GM13977 (cell line): ENCODE measurements at regions not wholly inside any gene's neighbourhood (a gene's known extent, or its start where the extent isn't known, plus 50 kb on each side); places are given as distances from the start of the nearest gene placed in this dataset.
"Not testable (repeated sequence)": the region's sequence is repeated elsewhere in the genome, so short reads cannot be mapped to it uniquely, and the experiment has no call there.

Source experiments
- DNase-seq: peaks from one replicate; pipeline ENCODE4 v3.0.0; 2012; ENCODE audit warnings: low spot score
- in situ Hi-C: fragments of 300-500 bp; cut with MboI; formaldehyde crosslinking; loops from one replicate; pipeline ENCODE4 v1.12.0; 2022; ENCODE audit warnings: low sequenced_read_pairs, low pct_unique_long_range_greater_than_20kb, mixed read lengths, inconsistent platforms; ENCODE audit not compliant: unreplicated experiment
- TF ChIP-seq, protein P1 (sequence below): IDR thresholded peaks from 2 replicates; pipeline ENCODE4 v1.5.1; 2012; ENCODE audit warnings: mild to moderate bottlenecking, control low read depth; ENCODE audit not compliant: insufficient read depth; ENCODE audit errors: extremely low read depth, missing control alignments

DNA sequence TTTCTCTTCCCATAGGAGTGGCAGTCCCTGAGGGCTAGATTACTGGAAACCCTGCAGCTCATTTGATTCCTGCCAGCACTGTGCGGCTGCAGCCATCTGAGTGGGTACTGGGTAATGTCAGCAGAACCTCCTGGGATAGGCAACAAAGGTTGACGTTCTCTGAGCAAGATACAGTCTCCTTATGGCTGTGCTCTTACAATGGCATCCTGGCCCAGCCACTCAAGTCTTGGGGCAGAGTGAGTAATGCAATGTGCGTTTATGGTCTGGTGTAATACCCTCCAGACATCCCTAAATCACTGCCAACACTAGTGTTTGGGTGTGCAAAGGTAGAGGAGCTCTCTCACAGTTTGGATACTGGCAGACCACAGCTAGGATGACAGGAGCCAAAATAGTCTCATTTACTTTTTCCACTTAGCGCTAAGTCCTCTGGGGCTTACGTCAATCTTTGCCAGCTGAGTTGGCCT, 775.8 kb downstream of the ZNF385D start:
- in situ Hi-C loops = no loop called here
- DNase-seq = no peak
- TF ChIP-seq, protein P1, sequence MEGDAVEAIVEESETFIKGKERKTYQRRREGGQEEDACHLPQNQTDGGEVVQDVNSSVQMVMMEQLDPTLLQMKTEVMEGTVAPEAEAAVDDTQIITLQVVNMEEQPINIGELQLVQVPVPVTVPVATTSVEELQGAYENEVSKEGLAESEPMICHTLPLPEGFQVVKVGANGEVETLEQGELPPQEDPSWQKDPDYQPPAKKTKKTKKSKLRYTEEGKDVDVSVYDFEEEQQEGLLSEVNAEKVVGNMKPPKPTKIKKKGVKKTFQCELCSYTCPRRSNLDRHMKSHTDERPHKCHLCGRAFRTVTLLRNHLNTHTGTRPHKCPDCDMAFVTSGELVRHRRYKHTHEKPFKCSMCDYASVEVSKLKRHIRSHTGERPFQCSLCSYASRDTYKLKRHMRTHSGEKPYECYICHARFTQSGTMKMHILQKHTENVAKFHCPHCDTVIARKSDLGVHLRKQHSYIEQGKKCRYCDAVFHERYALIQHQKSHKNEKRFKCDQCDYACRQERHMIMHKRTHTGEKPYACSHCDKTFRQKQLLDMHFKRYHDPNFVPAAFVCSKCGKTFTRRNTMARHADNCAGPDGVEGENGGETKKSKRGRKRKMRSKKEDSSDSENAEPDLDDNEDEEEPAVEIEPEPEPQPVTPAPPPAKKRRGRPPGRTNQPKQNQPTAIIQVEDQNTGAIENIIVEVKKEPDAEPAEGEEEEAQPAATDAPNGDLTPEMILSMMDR = no peak

DNA sequence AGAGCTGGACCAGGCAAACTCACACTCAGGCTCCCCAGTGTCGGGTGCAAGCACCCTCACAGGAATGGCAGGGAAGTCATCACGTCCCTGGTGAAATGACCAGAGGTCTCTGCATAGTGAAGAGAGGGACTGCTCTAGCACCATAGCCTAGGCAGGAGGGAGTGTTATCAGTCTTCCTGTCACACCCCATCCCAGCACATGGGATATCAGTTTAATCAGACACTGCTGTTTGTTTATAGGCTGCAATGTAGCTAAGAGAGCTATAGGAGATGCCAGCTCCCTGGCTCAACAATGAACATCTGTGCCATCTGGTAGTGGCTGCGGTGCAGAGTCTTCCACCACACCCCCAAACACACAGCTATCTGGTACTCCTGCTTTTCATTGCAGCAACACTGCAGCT, 776.6 kb downstream of the ZNF385D start:
- TF ChIP-seq, protein P1 = no peak
- in situ Hi-C loops = no loop called here
- DNase-seq = no peak

DNA sequence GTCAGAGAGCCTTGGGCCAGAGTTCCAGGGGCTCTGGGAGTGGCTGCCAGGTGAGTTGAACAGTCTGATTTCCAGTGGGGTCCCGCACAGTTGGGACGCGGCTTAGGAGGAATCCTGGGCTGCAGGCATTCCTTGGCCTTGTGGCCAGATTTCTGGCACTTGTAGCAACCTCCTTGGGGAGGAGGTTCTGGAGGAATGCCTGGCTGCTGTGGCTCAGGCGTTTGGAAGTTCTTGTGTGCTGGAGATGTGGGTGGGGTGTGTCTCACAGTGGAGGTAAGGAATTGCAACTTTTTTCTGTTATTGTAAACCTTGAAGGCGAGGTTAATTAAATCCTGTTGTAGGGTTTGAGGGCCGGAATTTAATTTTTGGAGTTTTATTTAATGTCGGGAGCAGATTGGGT, 780.2 kb downstream of the ZNF385D start:
- in situ Hi-C loops, DNase-seq: not testable (repeated sequence)

DNA sequence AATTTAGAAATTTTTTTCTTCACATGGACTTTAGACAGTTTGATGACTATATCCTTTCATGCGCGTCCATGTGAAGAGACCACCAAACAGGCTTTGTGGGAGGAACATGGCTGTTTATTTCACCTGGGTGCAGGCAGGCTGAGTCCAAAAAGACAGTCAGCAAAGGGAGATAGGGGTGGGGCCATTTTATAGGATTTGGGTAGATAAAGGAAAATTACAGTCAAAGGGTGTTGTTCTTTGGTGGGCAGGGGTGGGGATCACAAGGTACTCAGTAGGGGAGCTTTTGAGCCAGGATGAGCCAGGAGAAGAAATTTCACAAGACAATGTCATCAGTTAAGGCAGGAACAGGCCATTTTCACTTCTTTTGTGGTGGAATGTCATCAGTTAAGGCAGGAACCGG, 781.5 kb upstream of the SGO1 start:
- DNase-seq, in situ Hi-C loops: not testable (repeated sequence)

- in situ Hi-C loops = no loop called here
- no peak for DNase-seq
- TF ChIP-seq, protein P1 = no peak
Measured at GRCh38 chr3:20958161-20958560, 772.2 kb upstream of the SGO1 start.

- no peak for DNase-seq
- in situ Hi-C loops = no loop called here
- TF ChIP-seq, protein P1 = no peak
Measured at GRCh38 chr3:20945892-20946291, 759.9 kb upstream of the SGO1 start.

- TF ChIP-seq, protein P1 = no peak
- no peak for DNase-seq
- in situ Hi-C loops = no loop called here
Measured at GRCh38 chr3:20935791-20936190, 749.8 kb upstream of the SGO1 start.

GRCh38 chr3:20931834-20932233, 745.8 kb upstream of the SGO1 start:
- TF ChIP-seq, protein P1 = no peak
- DNase-seq = no peak
- in situ Hi-C loops = no loop called here
